DMS114 treated with DMSO at 0.1 percent for 48 hours (cell line): ENCODE measurements at regions not wholly inside any gene's neighbourhood (a gene's known extent, or its start where the extent isn't known, plus 50 kb on each side); places are given as distances from the start of the nearest gene placed in this dataset.
"Not testable (repeated sequence)": the region's sequence is repeated elsewhere in the genome, so short reads cannot be mapped to it uniquely, and the experiment has no call there.

Experiments used
- DNase-seq: peaks from one replicate; lab custom pipeline; 2025; ENCODE audit not compliant: unreplicated experiment; lab: John Stamatoyannopoulos, UW

DNA sequence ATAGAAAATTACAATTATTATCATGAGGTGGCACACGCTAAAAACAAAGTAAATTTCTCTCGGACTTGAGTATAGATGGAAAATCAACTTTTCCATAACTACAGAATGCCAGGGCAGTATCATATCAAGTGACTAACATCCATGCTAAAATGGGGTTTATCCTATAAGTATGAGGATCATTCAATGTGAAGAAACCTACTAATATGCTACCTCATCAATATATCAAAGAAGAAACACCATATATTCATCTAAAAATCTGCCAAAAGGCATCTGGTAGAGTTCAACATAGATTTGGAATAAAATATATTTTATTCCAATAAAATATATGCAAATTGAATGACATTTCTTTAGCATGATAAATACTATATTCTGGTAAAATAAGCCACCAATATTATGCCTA, 894.4 kb downstream of the MCTP2 start:
- no peak for DNase-seq

DNA sequence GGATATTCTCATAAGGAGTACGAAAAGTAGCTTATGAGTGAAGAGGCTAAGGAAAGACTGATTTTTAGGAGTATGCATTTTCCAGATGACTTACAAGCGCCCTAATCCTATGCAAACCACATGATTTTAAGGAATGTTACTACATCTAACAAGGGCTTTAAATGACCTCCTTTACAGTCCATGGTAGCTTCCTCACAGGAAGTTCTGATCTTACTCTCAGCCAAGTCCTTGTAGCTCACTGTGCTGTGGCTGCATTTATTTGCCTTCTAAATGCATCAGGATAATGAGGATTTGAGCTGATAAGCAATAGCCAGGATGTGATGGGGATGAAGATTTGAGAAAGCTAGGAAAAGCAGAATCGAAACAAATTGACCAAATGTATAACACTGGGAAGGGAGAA, 896.0 kb downstream of the MCTP2 start:
- DNase-seq, result no peak

GRCh38 chr15:95129574-95129973, 898.2 kb downstream of the MCTP2 start:
- no peak for DNase-seq

GRCh38 chr15:95131131-95131556, 899.8 kb downstream of the MCTP2 start:
- no peak for DNase-seq

DNA sequence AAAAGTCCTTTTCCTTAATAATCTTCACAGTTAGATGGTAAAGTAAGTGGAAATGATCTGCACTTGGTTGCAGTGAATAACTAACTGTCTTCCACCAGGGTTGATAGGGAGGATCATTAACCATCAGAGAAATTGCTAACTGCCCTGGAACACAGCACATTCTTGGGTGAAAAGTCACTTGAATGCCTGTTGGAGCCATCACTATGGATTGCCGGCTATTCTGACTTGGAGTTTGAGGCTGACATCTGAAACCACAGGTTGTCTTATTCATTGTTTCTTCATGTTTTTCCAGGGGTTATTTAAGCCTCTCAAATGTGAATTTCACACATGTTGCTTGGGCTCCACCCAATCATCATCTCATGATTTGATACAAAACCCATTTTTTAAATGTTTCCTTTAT, 901.4 kb downstream of the MCTP2 start:
- no peak for DNase-seq

DNA sequence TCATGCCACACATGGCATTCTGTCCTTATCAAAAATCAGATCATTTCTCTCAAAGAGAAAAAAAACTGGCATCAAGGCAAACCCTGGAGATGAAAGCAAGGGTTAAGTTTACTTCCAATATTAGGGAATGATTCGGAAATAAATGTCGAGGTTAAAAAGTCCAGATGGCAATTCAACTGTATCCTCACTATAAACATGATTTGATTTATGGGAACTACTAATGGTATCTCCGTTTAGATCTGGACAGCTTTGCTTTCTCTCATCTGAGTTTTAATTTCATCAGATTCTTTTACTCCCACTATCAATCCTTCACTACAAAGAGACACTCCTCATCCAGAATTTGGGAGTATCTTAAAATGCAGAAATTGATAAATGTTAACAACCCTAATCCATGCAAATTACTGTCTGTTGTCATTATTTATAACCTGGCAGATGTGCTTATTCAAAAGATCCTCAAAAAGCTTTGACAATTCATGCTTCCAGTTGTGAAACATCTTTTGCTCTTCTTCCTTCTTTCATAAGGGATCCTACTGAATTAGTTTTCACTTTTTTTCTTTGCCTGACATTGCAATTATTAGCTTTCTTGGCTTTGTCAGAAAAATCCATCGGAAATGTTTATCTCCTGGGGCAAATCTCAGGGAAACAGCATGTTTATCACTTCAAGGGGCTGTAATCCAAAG, 903.2 kb downstream of the MCTP2 start:
- DNase-seq, result no peak

DNA sequence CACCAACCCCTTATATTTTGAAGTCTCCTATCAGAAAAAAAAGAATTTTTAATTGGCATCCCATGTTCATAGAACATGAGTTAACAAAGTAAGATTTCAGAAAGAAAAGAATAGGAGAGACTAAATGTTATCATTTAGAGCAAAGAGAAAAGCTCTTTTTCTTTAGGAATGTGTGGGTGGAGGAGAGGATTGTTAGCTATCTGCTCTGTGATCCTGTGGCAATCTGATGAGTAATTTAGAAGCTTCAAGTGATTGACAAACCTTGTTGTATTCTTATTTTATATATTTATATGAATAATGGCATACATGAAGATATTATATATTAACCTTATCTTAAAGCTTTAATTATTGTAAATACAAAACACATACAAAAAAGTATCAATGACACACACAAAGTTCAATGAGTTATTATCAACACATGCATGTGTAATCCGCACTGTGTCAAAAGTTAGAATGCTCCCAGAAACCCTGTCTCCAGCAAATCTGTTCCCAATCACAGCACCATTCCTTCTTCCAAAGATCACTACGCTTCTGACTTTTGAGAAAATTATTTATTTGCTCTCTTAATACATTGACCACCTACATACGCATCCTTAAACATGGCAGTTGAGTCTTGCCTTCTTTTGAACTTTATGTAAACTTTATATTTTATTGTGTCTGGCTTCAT, 907.4 kb downstream of the MCTP2 start:
- no peak for DNase-seq

GRCh38 chr15:95141486-95141885, 910.1 kb downstream of the MCTP2 start:
- no peak for DNase-seq

DNA sequence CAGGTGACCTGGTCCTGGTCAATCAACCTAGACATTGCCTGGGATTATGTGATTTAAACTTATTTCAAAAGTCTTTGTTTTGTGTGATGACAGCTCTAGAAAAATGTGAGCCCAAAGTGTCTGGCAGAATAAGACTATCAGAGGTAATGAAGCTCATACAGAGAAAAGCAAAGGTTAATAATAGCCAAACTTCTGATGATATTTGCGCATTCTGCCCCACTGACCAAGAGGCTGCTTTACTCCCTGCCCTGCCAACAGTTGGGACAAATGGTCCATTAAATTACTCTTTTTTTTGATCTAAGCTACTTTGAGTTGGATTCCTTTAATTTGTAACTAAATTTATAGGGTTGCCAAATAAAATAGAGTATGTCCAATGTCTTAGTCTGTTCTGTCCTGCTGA, 911.2 kb downstream of the MCTP2 start:
- DNase-seq, result no peak

DNA sequence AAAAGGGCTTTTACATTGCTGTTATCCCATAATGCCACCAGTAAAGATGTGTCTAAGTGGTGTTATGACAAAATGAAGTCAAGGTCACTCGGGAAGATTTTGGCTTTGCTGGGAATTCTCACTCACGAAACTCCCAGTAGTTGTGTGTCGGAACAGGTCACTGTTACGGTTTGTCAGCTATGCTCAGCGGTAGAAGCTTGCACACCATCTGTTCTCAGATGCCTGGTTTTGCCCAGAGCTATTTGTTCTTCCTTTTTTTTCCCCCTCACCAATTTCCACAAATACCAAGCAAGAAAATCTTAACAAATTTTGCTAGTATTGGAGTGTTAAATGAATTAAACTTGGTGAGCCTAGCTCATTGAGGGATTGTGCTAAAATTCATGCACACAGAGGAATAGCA, 915.1 kb downstream of the MCTP2 start:
- no peak for DNase-seq

DNA sequence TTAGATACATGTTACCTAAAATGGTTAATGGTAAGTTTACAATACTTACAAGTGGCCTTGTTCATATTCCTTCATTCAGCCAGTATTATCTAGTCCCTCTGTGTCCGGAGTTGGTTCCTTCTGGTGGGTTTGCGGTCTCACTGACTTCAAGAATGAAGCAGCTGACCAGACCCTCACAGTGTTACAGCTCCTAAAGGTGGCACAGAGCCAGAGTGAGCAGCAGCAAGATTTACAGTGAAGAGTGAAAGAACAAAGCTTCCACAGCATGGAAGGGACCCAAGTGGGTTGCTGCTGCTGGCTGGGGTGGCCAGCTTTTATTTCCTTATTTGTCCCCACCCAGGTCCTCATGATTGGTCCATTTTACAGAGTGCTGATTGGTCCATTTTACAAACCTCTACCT, 916.8 kb downstream of the MCTP2 start:
- no peak for DNase-seq

DNA sequence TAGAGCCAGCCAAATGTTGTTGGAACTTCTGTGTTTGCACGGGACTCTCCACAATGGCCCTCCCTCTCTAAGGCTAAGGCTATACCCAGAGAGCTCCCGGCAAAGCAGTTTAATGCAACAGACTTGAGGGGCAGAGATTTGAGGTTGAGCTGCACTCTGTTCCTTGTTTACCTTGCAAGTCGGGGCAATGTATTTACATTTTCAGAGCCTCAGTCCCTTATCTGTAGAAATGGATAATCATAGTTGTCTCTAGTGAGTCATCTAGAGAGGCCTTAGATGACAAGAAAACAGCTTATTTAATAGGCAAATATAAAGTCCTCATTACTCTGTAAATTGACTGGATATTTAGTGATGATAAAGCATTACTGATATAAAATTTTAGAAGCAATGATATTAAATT, 917.7 kb downstream of the MCTP2 start:
- DNase-seq, result no peak

GRCh38 chr15:95149771-95150170, 918.4 kb downstream of the MCTP2 start:
- DNase-seq, result no peak

DNA sequence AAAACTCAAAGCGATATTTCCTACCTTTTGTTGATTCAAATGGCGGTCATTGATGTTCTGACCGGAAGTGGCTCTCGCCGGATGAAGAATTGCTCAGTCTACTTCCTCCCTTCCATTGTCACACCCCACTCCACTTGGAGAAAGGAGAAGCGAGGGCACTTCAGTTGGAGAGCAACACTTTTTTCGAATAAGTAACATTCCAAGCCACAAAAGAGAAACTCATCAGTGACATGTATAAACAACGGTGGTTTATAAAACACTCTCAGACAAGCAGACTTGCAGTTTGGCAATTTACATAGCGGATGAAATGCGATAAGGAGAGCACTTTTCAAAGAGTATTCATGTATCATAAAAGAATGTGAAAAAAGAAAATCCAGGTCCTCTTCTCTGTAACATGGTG, 919.1 kb downstream of the MCTP2 start:
- DNase-seq, result no peak

GRCh38 chr15:95152741-95153140, 921.4 kb downstream of the MCTP2 start:
- no peak for DNase-seq

DNA sequence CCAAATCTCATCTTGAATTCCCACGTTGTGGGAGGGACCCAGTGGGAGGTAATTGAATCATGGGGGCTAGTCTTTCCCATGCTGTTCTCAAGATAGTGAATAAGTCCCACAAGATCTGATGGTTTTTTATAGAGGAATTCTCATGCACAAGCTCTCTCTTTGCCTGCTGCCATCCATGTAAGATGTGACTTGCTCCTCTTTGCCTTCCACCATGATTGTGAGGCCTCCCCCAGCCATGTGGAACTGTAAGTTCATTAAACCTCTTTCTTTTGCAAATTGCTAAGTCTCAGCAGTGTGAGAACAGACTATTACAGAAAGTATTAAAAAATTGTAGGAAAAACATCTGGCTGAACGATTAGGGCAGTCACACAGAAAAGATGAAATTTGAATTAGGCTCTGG, 921.8 kb downstream of the MCTP2 start:
- not testable (repeated sequence) for DNase-seq

- DNase-seq, result no peak
Observed at GRCh38 chr15:95160316-95160715, 929.0 kb downstream of the MCTP2 start.

DNA sequence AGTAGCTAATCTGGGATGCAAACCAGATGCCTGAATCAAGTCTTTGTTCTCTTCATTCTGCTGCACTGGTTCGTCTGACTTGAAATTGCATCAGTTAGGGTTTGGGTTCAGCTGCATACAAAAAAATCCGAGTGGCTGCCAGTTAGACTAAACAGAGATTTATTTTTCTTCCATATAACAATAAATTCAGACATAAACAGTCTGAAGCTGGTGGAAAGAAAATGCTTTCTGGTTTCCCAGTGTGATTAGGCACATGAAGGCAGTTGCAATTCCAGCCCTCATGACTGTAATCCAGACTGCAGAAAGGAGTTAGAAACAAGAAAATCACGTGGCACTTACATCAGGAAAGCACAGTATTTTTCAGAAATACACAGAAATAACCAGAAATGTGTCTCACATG, 930.7 kb downstream of the MCTP2 start:
- no peak for DNase-seq

- DNase-seq, result no peak
Observed at GRCh38 chr15:95162531-95162930, 931.2 kb downstream of the MCTP2 start.

- DNase-seq, result peak; percentile 32
Observed at GRCh38 chr15:95162967-95163531, 931.7 kb downstream of the MCTP2 start.

DNA sequence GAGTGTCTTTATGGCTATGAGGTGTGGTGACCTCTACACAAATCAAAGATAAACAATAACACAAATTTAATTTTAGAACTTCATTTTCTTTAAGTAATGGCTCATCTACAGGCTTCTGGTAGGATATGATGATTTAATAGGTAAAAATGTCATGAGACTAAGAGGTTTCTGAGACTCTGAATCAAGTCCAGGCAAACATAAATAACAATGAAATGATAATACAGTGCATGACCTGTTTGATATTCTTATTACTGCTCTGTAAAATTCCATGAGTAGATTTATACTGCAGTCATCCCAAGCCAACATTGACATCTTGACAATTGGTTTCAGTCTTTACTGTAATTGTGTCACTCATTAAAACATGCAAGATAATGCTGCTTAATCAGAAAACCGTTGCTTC, 936.8 kb downstream of the MCTP2 start:
- no peak for DNase-seq

DNA sequence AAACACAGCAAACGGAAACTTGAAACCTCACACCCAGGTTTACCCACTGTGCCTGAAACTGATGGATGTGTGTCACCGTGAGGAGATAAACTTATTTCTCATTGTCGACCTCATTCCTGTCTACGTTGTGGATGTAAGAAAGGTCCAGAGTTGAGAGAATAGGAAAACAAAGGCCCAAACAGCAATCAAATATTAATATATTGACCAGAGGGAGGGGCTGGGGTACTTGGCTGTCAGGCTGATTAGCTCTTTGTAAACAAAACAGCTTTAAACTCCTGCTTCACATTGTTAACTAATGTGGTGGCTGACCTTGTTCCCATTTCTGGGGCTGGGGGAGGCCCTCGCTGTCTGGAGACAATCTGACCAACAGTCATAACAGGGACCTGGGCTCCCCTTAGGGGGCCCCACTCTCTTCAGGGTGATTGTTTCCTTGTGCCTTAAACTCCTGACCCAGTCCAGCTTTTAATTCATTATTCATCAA, 937.6 kb downstream of the MCTP2 start:
- no peak for DNase-seq
